WERI-Rb-1 (cell line): ENCODE measurements at regions not wholly inside any gene's neighbourhood (a gene's known extent, or its start where the extent isn't known, plus 50 kb on each side); places are given as distances from the start of the nearest gene placed in this dataset.

ENCODE experiments used
- DNase-seq: peaks from one replicate; pipeline ENCODE4 v3.0.0-alpha.2; 2020
- H3K27ac ChIP-seq: fragments of 250-450 bp; sonication (Bioruptor Pico); 2 replicates; pipeline ENCODE4 v1.5.1; 2020; ENCODE audit warnings: mild to moderate bottlenecking, moderate library complexity
- H3K27me3 ChIP-seq: fragments of 250-450 bp; sonication (Bioruptor Pico); 2 replicates; pipeline ENCODE4 v1.5.1; 2021; ENCODE audit warnings: mild to moderate bottlenecking, low read depth, moderate library complexity; ENCODE audit not compliant: insufficient read depth, severe bottlenecking
- H3K36me3 ChIP-seq: fragments of 250-450 bp; sonication (Bioruptor Pico); 2 replicates; pipeline ENCODE4 v1.5.1; 2020; ENCODE audit warnings: mild to moderate bottlenecking, moderate library complexity
- H3K4me3 ChIP-seq: 2 replicates; pipeline ENCODE4 v1.5.1; 2011; ENCODE audit warnings: low read depth, mild to moderate bottlenecking, control low read depth, low read length
- H3K9me3 ChIP-seq: fragments of 250-450 bp; sonication (Bioruptor Pico); 2 replicates; pipeline ENCODE4 v1.5.1; 2021; ENCODE audit warnings: mild to moderate bottlenecking, moderate library complexity; ENCODE audit not compliant: severe bottlenecking
- TF ChIP-seq, protein P1 (sequence below): IDR thresholded peaks from 2 replicates; pipeline ENCODE4 v1.5.1; 2011; ENCODE audit warnings: low read depth, mild to moderate bottlenecking, control low read depth, inconsistent platforms, low read length

DNA sequence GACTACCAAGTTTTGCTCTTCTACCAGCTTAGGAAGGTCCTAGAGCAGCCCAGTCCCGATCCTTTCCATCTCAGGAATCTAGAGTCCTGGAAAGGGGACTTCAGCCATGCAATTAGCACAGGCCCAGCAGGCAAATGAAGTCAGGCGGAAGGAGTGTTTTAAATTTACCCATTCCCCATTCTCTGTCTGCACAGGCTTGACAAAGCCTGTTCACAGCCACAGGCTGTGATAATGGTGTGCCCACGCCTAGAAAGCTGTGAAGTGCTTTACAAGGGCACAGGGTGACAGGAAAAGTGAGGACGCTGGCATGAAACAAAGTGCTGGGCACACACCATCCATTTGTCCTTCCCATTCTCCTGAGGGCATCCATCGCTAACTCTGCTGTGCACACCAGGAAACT is 79.0 kb downstream of the PITPNM2 start:
- H3K27ac ChIP-seq, result no peak overlapping the region
- no peaks in the 10 kb centered on the region for H3K27me3 ChIP-seq
- TF ChIP-seq, protein P1, sequence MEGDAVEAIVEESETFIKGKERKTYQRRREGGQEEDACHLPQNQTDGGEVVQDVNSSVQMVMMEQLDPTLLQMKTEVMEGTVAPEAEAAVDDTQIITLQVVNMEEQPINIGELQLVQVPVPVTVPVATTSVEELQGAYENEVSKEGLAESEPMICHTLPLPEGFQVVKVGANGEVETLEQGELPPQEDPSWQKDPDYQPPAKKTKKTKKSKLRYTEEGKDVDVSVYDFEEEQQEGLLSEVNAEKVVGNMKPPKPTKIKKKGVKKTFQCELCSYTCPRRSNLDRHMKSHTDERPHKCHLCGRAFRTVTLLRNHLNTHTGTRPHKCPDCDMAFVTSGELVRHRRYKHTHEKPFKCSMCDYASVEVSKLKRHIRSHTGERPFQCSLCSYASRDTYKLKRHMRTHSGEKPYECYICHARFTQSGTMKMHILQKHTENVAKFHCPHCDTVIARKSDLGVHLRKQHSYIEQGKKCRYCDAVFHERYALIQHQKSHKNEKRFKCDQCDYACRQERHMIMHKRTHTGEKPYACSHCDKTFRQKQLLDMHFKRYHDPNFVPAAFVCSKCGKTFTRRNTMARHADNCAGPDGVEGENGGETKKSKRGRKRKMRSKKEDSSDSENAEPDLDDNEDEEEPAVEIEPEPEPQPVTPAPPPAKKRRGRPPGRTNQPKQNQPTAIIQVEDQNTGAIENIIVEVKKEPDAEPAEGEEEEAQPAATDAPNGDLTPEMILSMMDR, result no peak
- H3K36me3 ChIP-seq, result no peaks in the 10 kb centered on the region
- no peak for DNase-seq
- H3K9me3 ChIP-seq, result no peaks in the 10 kb centered on the region
- H3K4me3 ChIP-seq, result no peak overlapping the region

DNA sequence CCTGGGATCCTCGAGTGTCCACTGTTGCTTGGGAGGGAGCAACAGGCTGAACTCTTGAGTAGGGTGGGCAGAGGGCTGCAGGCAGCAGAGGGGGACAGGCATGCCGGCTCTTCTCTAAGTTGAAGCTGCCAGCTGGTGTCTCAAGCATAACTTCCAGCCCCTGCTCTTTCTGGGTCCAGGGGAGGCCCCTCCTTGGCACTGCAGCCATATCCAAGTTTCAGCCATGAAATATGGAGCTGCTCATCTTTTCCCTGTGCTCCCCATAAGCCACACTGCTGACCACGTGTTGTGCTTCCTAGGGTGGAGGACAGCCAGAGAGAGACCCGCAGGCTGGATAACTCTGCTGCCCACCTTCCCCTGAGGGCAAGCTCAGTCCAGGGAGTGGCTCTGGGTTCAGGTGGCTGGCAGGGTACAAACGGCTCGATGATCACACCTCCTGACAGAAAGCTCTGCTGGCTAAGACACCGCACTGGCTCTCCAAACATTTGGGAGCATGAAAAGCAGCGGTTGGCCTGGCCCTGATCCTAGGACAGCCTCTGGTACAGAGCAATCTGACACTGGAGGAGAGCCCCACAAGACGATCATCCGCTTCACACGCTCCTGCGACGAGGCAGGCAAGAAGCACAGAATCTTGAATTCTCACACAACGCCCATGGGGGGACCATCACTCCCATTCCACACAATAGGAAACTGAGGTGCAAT is 79.6 kb downstream of the PITPNM2 start:
- no peak for DNase-seq
- Histone ChIP-seq H3K4me3 (no peak overlapping the region), H3K9me3 (no peaks in the 10 kb centered on the region), H3K27ac (no peak overlapping the region), H3K36me3 (no peaks in the 10 kb centered on the region), H3K27me3 (no peaks in the 10 kb centered on the region)
- TF ChIP-seq, protein P1, result no peak

DNA sequence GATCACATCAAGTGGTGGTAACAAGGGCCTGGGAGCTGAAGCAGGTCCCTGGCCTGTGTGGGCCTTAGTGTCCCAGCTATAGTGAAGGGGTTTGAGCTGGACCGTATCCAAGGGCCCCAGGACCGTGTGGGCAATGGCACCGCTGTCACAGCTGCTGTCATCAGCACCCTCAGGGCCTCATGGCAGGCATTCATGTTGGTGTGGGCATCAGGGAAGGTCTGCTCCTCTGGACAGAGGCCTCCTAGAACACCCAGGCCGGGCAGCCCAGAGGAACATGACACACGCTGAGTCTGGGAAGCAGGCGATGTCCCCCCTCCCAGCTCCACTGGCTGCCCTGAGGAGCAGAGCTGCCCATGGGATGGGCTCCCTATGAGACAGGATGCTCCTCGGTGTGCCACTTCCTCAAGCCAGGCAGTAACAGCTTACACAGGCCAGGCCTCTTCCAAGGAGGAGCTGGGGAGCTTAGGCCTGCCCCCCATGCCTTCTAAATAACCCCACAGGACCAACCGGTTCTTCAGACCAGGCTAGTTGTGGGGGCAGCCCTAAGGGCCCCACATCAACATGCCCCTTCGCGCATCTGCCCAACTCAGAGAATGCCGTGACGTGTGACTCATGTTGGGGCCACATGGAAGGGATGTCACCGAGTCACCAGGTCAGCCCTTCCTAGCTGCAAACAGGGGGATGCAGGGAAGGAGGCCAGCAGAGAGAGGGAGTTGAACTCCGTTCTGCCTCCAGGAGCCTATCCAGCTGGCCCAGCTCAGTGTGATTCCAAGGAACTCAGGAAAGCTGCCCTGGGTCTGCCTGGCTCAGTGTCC is 80.4 kb downstream of the PITPNM2 start:
- TF ChIP-seq, protein P1, result no peak
- no peaks in the 10 kb centered on the region for H3K27me3 ChIP-seq
- no peaks in the 10 kb centered on the region for H3K36me3 ChIP-seq
- H3K9me3 ChIP-seq, result no peaks in the 10 kb centered on the region
- DNase-seq, result no peak
- no peak overlapping the region for H3K27ac ChIP-seq
- H3K4me3 ChIP-seq, result no peak overlapping the region

DNA sequence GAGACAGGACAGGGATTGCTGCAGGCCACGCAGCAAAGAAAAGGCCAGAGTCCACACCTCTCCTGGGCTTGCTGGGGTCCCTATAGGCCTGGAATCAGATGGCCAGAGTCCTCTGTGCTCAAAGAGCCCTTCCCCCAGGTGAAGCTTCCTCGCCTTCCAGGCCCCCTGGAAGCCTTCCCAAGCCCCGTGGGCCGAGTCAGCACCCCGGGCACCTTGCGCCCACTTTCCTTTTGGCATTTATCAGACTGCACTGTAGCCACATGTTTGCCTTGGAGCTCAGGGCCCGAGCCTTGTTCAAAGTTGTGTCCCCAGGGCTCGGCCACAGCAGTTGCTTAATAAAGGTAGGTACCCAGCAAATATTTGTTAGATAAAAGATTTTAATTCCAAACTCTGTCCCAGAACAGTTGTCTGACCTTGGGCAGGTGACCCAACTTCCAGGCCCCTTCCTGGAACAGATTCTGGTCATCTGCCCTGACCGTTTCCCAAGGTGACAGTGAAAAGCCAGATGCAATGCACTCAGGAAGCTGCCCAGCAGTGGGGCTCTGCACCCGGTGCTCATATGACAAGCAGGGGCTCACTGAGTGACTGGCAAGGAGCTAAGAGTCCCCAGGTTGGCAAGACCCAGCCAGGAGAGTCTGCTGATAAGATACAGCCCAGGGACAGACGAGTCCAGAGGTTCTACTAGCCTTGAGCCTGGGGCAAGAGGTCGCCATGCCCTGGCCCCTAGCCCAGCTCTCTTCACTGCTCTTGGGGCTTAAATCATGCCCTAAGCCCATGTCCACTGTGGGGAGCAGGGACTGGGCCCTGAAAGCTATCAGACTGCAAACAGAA is 81.2 kb downstream of the PITPNM2 start:
- Histone ChIP-seq H3K4me3 (no peak overlapping the region), H3K27ac (no peak overlapping the region), H3K36me3 (no peaks in the 10 kb centered on the region), H3K27me3 (no peaks in the 10 kb centered on the region), H3K9me3 (no peaks in the 10 kb centered on the region)
- no peak for DNase-seq
- TF ChIP-seq, protein P1, result no peak

DNA sequence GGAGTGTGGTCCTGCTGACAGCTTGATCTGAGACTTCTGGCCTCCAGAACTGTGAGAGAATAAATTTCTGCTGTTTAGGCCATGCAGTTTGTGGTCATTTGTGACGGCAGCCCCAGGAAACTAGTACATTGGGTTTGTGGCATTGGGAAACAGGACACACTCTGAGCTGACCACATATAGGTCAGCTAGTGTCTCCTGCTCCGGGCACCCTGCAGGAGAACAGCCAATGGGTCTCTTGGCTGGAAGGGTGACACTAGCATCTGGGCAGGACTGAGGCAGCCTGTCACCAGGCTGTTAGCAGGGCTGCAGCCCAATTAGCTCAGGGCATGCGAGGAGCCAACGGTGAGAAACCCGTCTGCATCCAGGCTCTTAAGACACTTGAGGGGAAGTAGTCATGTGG is 83.2 kb downstream of the PITPNM2 start:
- Histone ChIP-seq H3K4me3 (no peak overlapping the region), H3K9me3 (no peaks in the 10 kb centered on the region), H3K27ac (no peak overlapping the region), H3K27me3 (no peaks in the 10 kb centered on the region), H3K36me3 (no peaks in the 10 kb centered on the region)
- no peak for DNase-seq
- TF ChIP-seq, protein P1, result no peak
